WTC11 (cell line): ENCODE measurements at regions not wholly inside any gene's neighbourhood (a gene's known extent, or its start where the extent isn't known, plus 50 kb on each side); places are given as distances from the start of the nearest gene placed in this dataset.

Source experiments
- ATAC-seq: fragments of 200-7000 bp; cut with Tn5 transposase; 2 replicates; pipeline ENCODE4 v1.10.0; 2021; ENCODE audit warnings: mild to moderate bottlenecking, moderate library complexity
- CTCF ChIA-PET: fragments of 300-600 bp; sonication (Branson Sonifier 250); formaldehyde crosslinking; loops from one replicate; lab custom pipeline; 2021; ENCODE audit warnings: antibody characterized with exemption; lab: Charles Lee
- POLR2A ChIA-PET: fragments of 350-600 bp; sonication (Branson Sonifier 250); formaldehyde crosslinking; loops from one replicate; lab custom pipeline; 2021; ENCODE audit warnings: antibody characterized with exemption; lab: Charles Lee
- DNase-seq: peaks from one replicate; pipeline ENCODE4 v3.0.0; 2021; ENCODE audit warnings: low spot score
- H3K27ac Mint-ChIP-seq: 2 replicates; pipeline ENCODE4 v1.8.0; 2021; ENCODE audit warnings: mixed read lengths
- H3K27me3 Mint-ChIP-seq: 2 replicates; pipeline ENCODE4 v1.8.0; 2021; ENCODE audit warnings: low read depth, mild to moderate bottlenecking, moderate library complexity, mixed read lengths
- H3K36me3 Mint-ChIP-seq: 2 replicates; pipeline ENCODE4 v1.8.0; 2021; ENCODE audit warnings: mixed read lengths
- H3K4me1 Mint-ChIP-seq: 2 replicates; pipeline ENCODE4 v1.8.0; 2022; ENCODE audit warnings: mixed read lengths
- H3K4me3 Mint-ChIP-seq: 2 replicates; pipeline ENCODE4 v1.8.0; 2021; ENCODE audit warnings: mild to moderate bottlenecking, moderate library complexity, mixed read lengths
- H3K9me3 Mint-ChIP-seq: 2 replicates; pipeline ENCODE4 v1.8.0; 2021; ENCODE audit warnings: mixed read lengths
- AR ChIP-seq: fragments of 250-450 bp; sonication (Bioruptor Pico); IDR thresholded peaks from 2 replicates; pipeline ENCODE4 v1.9.0; 2021; ENCODE audit warnings: mild to moderate bottlenecking
- CBFB ChIP-seq: sonication (generic); formaldehyde crosslinking; IDR thresholded peaks from 2 replicates; pipeline ENCODE4 v1.8.1; 2022; ENCODE audit warnings: mild to moderate bottlenecking, low read depth, missing genetic modification reagents
- ELF4 ChIP-seq: sonication (generic); formaldehyde crosslinking; IDR thresholded peaks from 2 replicates; pipeline ENCODE4 v1.8.1; 2022; ENCODE audit warnings: low read depth, mild to moderate bottlenecking, moderate library complexity, missing genetic modification reagents
- ESRRA ChIP-seq: sonication (generic); formaldehyde crosslinking; IDR thresholded peaks from 2 replicates; pipeline ENCODE4 v1.8.1; 2022; ENCODE audit warnings: mild to moderate bottlenecking, missing genetic modification reagents, borderline replicate concordance
- FOXK1 ChIP-seq: sonication (generic); formaldehyde crosslinking; IDR thresholded peaks from 2 replicates; pipeline ENCODE4 v1.8.0; 2022; ENCODE audit warnings: mild to moderate bottlenecking, moderate library complexity, missing genetic modification reagents
- GABPB1 ChIP-seq: sonication (generic); formaldehyde crosslinking; IDR thresholded peaks from 2 replicates; pipeline ENCODE4 v1.8.1; 2023; ENCODE audit warnings: mild to moderate bottlenecking, missing genetic modification reagents
- NFYB ChIP-seq: sonication (generic); formaldehyde crosslinking; conservative IDR thresholded peaks from 2 replicates; pipeline ENCODE4 v1.8.0; 2022; ENCODE audit warnings: low read depth, missing genetic modification reagents
- NR1H2 ChIP-seq: sonication (generic); formaldehyde crosslinking; IDR thresholded peaks from 2 replicates; pipeline ENCODE4 v1.9.0; 2021; ENCODE audit warnings: mild to moderate bottlenecking, moderate library complexity, missing genetic modification reagents
- PREB ChIP-seq: sonication (generic); formaldehyde crosslinking; IDR thresholded peaks from 2 replicates; pipeline ENCODE4 v1.8.1; 2022; ENCODE audit warnings: mild to moderate bottlenecking, missing genetic modification reagents, moderate library complexity, borderline replicate concordance
- TCF7 ChIP-seq: sonication (generic); formaldehyde crosslinking; IDR thresholded peaks from 2 replicates; pipeline ENCODE4 v1.8.0; 2022; ENCODE audit warnings: mild to moderate bottlenecking, low read depth, missing genetic modification reagents, moderate library complexity
- TEAD4 ChIP-seq: sonication (generic); formaldehyde crosslinking; IDR thresholded peaks from 2 replicates; pipeline ENCODE4 v1.8.0; 2022; ENCODE audit warnings: mild to moderate bottlenecking, missing genetic modification reagents
- ZNF317 ChIP-seq: sonication (generic); formaldehyde crosslinking; IDR thresholded peaks from 2 replicates; pipeline ENCODE4 v1.8.1; 2023; ENCODE audit warnings: low read depth, mild to moderate bottlenecking, moderate library complexity, missing genetic modification reagents, borderline replicate concordance
- ZNF396 ChIP-seq: fragments of 250-450 bp; sonication (Bioruptor Pico); IDR thresholded peaks from 2 replicates; pipeline ENCODE4 v1.8.0; 2021; ENCODE audit warnings: mild to moderate bottlenecking, moderate library complexity, borderline replicate concordance
- ZNF416 ChIP-seq: fragments of 250-450 bp; sonication (Bioruptor Pico); IDR thresholded peaks from 2 replicates; pipeline ENCODE4 v1.9.0; 2021; ENCODE audit warnings: mild to moderate bottlenecking, inconsistent platforms
- ZNF532 ChIP-seq: fragments of 250-450 bp; sonication (Bioruptor Pico); IDR thresholded peaks from 2 replicates; pipeline ENCODE4 v1.9.0; 2021; ENCODE audit warnings: mild to moderate bottlenecking, borderline replicate concordance
- ZNF671 ChIP-seq: fragments of 250-450 bp; sonication (Bioruptor Pico); IDR thresholded peaks from 2 replicates; pipeline ENCODE4 v1.8.0; 2021; ENCODE audit warnings: mild to moderate bottlenecking
- TF ChIP-seq, protein P1 (sequence below): sonication (generic); formaldehyde crosslinking; IDR thresholded peaks from 2 replicates; pipeline ENCODE4 v1.8.0; 2022; ENCODE audit warnings: mild to moderate bottlenecking, missing genetic modification reagents
- TF ChIP-seq, protein P2 (sequence below): sonication (generic); formaldehyde crosslinking; IDR thresholded peaks from 2 replicates; pipeline ENCODE4 v1.8.1; 2023; ENCODE audit warnings: mild to moderate bottlenecking, missing genetic modification reagents

DNA sequence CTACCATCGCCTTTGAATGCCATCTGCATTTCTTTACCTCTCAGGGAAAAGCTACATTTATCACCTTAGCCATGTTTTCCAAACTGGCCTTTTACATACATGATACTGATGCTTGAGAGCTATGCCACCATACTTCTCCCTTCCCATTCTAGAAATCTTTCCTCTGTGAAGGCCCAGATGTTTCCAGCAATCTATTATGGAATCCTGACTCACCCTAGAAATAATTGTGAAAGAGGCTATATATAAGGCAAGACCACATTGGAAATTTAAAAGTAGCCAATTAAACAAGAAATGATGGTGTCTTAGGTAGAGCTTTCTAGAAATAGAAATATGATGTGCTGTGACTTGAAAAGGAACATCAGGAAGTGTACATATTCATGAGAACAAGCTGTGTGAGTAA, 389.7 kb downstream of the INHBA start (continued):
- TF ChIP-seq ZNF317 (CRISPR knock-in tag): no peak
- TF ChIP-seq NR1H2 (CRISPR knock-in tag): no peak
- no peak for TF ChIP-seq NFYB (CRISPR knock-in tag)
- TF ChIP-seq, all 79 proteins: peak for 0

DNA sequence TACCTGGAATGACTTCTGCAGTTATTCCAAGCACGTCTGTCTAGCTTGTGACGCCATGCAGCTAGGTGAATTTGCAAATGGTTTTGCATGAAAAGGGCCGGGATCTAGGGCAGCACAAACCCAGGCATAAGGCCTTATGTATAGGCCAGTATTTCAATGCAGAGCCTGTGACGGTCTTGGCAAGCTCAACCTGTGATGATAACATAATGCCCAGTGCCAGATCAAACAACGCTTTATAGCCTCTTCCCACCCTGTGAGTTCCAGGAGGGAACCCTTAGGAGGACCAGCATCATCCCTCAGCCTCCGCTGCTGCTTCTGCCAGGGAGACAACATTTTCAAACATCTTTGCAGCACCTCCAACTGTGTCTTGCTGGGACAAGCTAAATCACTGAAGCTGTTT, 390.7 kb downstream of the INHBA start:
- H3K36me3 Mint-ChIP-seq: no peaks in the 10 kb centered on the region
- CTCF ChIA-PET: interaction anchor here (1.0 to 1.2 kb wide), 2 partner anchors 24 to 393 kb away, joined by 3 to 6 read pairs; no protein-coding TSS in a partner anchor
- DNase-seq: no peak
- no peaks in the 10 kb centered on the region for H3K9me3 Mint-ChIP-seq
- ATAC-seq: no peak; the same call in 1 of the 2 replicates
- H3K4me1 Mint-ChIP-seq: peaks cover 23% of the 10 kb centered on the region
- POLR2A ChIA-PET: no interaction called here
- no peak for TF ChIP-seq ZNF532 (CRISPR knock-in tag)
- no peak for TF ChIP-seq PREB
- no peak for TF ChIP-seq NFYB (CRISPR knock-in tag)
- TF ChIP-seq, protein P1, sequence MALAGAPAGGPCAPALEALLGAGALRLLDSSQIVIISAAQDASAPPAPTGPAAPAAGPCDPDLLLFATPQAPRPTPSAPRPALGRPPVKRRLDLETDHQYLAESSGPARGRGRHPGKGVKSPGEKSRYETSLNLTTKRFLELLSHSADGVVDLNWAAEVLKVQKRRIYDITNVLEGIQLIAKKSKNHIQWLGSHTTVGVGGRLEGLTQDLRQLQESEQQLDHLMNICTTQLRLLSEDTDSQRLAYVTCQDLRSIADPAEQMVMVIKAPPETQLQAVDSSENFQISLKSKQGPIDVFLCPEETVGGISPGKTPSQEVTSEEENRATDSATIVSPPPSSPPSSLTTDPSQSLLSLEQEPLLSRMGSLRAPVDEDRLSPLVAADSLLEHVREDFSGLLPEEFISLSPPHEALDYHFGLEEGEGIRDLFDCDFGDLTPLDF: no peak
- TF ChIP-seq TEAD4 (CRISPR knock-in tag): no peak
- TF ChIP-seq CBFB (CRISPR knock-in tag): no peak
- no peak for TF ChIP-seq GABPB1 (CRISPR knock-in tag)
- TF ChIP-seq ZNF416 (CRISPR knock-in tag): no peak
- no peak for TF ChIP-seq FOXK1 (CRISPR knock-in tag)
- no peak for TF ChIP-seq ELF4 (CRISPR knock-in tag)
- TF ChIP-seq, protein P2, sequence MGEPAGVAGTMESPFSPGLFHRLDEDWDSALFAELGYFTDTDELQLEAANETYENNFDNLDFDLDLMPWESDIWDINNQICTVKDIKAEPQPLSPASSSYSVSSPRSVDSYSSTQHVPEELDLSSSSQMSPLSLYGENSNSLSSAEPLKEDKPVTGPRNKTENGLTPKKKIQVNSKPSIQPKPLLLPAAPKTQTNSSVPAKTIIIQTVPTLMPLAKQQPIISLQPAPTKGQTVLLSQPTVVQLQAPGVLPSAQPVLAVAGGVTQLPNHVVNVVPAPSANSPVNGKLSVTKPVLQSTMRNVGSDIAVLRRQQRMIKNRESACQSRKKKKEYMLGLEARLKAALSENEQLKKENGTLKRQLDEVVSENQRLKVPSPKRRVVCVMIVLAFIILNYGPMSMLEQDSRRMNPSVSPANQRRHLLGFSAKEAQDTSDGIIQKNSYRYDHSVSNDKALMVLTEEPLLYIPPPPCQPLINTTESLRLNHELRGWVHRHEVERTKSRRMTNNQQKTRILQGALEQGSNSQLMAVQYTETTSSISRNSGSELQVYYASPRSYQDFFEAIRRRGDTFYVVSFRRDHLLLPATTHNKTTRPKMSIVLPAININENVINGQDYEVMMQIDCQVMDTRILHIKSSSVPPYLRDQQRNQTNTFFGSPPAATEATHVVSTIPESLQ (CRISPR knock-in tag): no peak
- TF ChIP-seq ZNF396 (CRISPR knock-in tag): no peak
- H3K27ac Mint-ChIP-seq: no peak overlapping the region
- H3K4me3 Mint-ChIP-seq: no peak overlapping the region
- H3K27me3 Mint-ChIP-seq: no peaks in the 10 kb centered on the region

GRCh38 chr7:41311301-41311700, 391.6 kb downstream of the INHBA start:
- H3K4me1 Mint-ChIP-seq: peaks cover 23% of the 10 kb centered on the region
- no peak overlapping the region for H3K27ac Mint-ChIP-seq
- H3K36me3 Mint-ChIP-seq: no peaks in the 10 kb centered on the region
- H3K27me3 Mint-ChIP-seq: no peaks in the 10 kb centered on the region
- ChIA-PET POLR2A (no interaction called here), CTCF (no interaction called here)
- no peak for ATAC-seq
- no peaks in the 10 kb centered on the region for H3K9me3 Mint-ChIP-seq
- DNase-seq: no peak
- H3K4me3 Mint-ChIP-seq: no peak overlapping the region
- TF ChIP-seq ZNF671: no peak
- TF ChIP-seq AR (CRISPR knock-in tag): no peak
- TF ChIP-seq ZNF532 (CRISPR knock-in tag): no peak
- TF ChIP-seq ESRRA: no peak
- no peak for TF ChIP-seq TCF7 (CRISPR knock-in tag)
